ENCODE measurements at regions not wholly inside any gene's neighbourhood (a gene's known extent, or its start where the extent isn't known, plus 50 kb on each side); places are given as distances from the start of the nearest gene placed in this dataset.
A peak's percentile ranks its signal among the peaks of the same experiment; 100 is the strongest.
"Not testable (repeated sequence)": the region's sequence is repeated elsewhere in the genome, so short reads cannot be mapped to it uniquely, and the experiment has no call there.

- no peaks in the 10 kb centered on the region for H3K36me3 ChIP-seq (replicated peaks; ENCODE audit: control insufficient read depth, insufficient read depth, low read length)
- H3K27me3 ChIP-seq (ENCODE audit: control insufficient read depth, insufficient read depth, low read length) = no peaks in the 10 kb centered on the region
- DNase-seq = no peak
- no peak overlapping the region for H3K4me3 ChIP-seq (ENCODE audit: insufficient read depth, low read depth, low read length)
These were observed 81.1 kb downstream of the STMND1 start for GRCh38 chr6:17182961-17183360.

- DNase-seq = no peak
- no peaks in the 10 kb centered on the region for H3K27me3 ChIP-seq (ENCODE audit: control insufficient read depth, insufficient read depth, low read length)
- no peaks in the 10 kb centered on the region for H3K36me3 ChIP-seq (replicated peaks; ENCODE audit: control insufficient read depth, insufficient read depth, low read length)
- no peak overlapping the region for H3K4me3 ChIP-seq (ENCODE audit: insufficient read depth, low read depth, low read length)
These were observed 85.1 kb downstream of the STMND1 start for GRCh38 chr6:17186925-17187324.

GRCh38 chr6:17193106-17193775 lies 87.9 kb upstream of the RBM24 start:
- Histone ChIP-seq H3K4me3 (ENCODE audit: insufficient read depth, low read depth, low read length) (no peak overlapping the region), H3K36me3 (replicated peaks; ENCODE audit: control insufficient read depth, insufficient read depth, low read length) (no peaks in the 10 kb centered on the region), H3K27me3 (ENCODE audit: control insufficient read depth, insufficient read depth, low read length) (no peaks in the 10 kb centered on the region)
- no peak for DNase-seq

- no peak overlapping the region for H3K4me3 ChIP-seq (ENCODE audit: insufficient read depth, low read depth, low read length)
- no peaks in the 10 kb centered on the region for H3K36me3 ChIP-seq (replicated peaks; ENCODE audit: control insufficient read depth, insufficient read depth, low read length)
- peaks cover 1% of the 10 kb centered on the region; the same call in 1 of the 2 replicates for H3K27me3 ChIP-seq (ENCODE audit: control insufficient read depth, insufficient read depth, low read length)
- DNase-seq = no peak
These were observed 83.6 kb upstream of the RBM24 start for GRCh38 chr6:17197607-17198006.

- peak; percentile 88 for DNase-seq
- Histone ChIP-seq H3K27me3 (ENCODE audit: control insufficient read depth, insufficient read depth, low read length) (peaks cover 1% of the 10 kb centered on the region), H3K4me3 (ENCODE audit: insufficient read depth, low read depth, low read length) (peak overlapping the region; percentile 25; the same call in 1 of the 2 replicates), H3K36me3 (replicated peaks; ENCODE audit: control insufficient read depth, insufficient read depth, low read length) (no peaks in the 10 kb centered on the region)
These were observed 80.8 kb upstream of the RBM24 start for GRCh38 chr6:17200395-17200794.

- DNase-seq = no peak
- Histone ChIP-seq H3K36me3 (replicated peaks; ENCODE audit: control insufficient read depth, insufficient read depth, low read length) (no peaks in the 10 kb centered on the region), H3K4me3 (ENCODE audit: insufficient read depth, low read depth, low read length) (no peak overlapping the region)
These were observed 78.6 kb upstream of the RBM24 start for GRCh38 chr6:17202526-17202925.

GRCh38 chr6:17204533-17204932 lies 76.6 kb upstream of the RBM24 start:
- H3K36me3 ChIP-seq (replicated peaks; ENCODE audit: control insufficient read depth, insufficient read depth, low read length) = no peaks in the 10 kb centered on the region
- H3K27me3 ChIP-seq (ENCODE audit: control insufficient read depth, insufficient read depth, low read length) = peaks cover 1% of the 10 kb centered on the region
- no peak for DNase-seq
- no peak overlapping the region for H3K4me3 ChIP-seq (ENCODE audit: insufficient read depth, low read depth, low read length)

More at GRCh38 chr6:17202526-17202925, 78.6 kb upstream of the RBM24 start:
- peaks cover 1% of the 10 kb centered on the region for H3K27me3 ChIP-seq (ENCODE audit: control insufficient read depth, insufficient read depth, low read length)

- Histone ChIP-seq H3K36me3 (replicated peaks; ENCODE audit: control insufficient read depth, insufficient read depth, low read length) (no peaks in the 10 kb centered on the region), H3K27me3 (ENCODE audit: control insufficient read depth, insufficient read depth, low read length) (no peaks in the 10 kb centered on the region; the same call in 1 of the 2 replicates), H3K4me3 (ENCODE audit: insufficient read depth, low read depth, low read length) (no peak overlapping the region)
- no peak for DNase-seq
These were observed 74.5 kb upstream of the RBM24 start for GRCh38 chr6:17206566-17207072.

- no peak for DNase-seq
- H3K36me3 ChIP-seq (replicated peaks; ENCODE audit: control insufficient read depth, insufficient read depth, low read length) = no peaks in the 10 kb centered on the region
- no peak overlapping the region for H3K4me3 ChIP-seq (ENCODE audit: insufficient read depth, low read depth, low read length)
- no peaks in the 10 kb centered on the region; the same call in 1 of the 2 replicates for H3K27me3 ChIP-seq (ENCODE audit: control insufficient read depth, insufficient read depth, low read length)
These were observed 73.9 kb upstream of the RBM24 start for GRCh38 chr6:17207281-17207680.

- Histone ChIP-seq H3K36me3 (replicated peaks; ENCODE audit: control insufficient read depth, insufficient read depth, low read length) (no peaks in the 10 kb centered on the region), H3K4me3 (ENCODE audit: insufficient read depth, low read depth, low read length) (no peak overlapping the region), H3K27me3 (ENCODE audit: control insufficient read depth, insufficient read depth, low read length) (no peaks in the 10 kb centered on the region)
- no peak for DNase-seq
These were observed 70.5 kb upstream of the RBM24 start for GRCh38 chr6:17210683-17211082.

- H3K4me3 ChIP-seq (ENCODE audit: insufficient read depth, low read depth, low read length) = no peak overlapping the region
These were observed 70.1 kb upstream of the RBM24 start for GRCh38 chr6:17211101-17211500.

GRCh38 chr6:17212546-17213371 lies 68.4 kb upstream of the RBM24 start:
- H3K36me3 ChIP-seq (replicated peaks; ENCODE audit: control insufficient read depth, insufficient read depth, low read length) = no peaks in the 10 kb centered on the region
- H3K27me3 ChIP-seq (ENCODE audit: control insufficient read depth, insufficient read depth, low read length) = no peaks in the 10 kb centered on the region
- H3K4me3 ChIP-seq (ENCODE audit: insufficient read depth, low read depth, low read length) = no peak overlapping the region
- no peak for DNase-seq

More at GRCh38 chr6:17211101-17211500, 70.1 kb upstream of the RBM24 start:
- DNase-seq = no peak
- Histone ChIP-seq H3K36me3 (replicated peaks; ENCODE audit: control insufficient read depth, insufficient read depth, low read length) (no peaks in the 10 kb centered on the region), H3K27me3 (ENCODE audit: control insufficient read depth, insufficient read depth, low read length) (no peaks in the 10 kb centered on the region)

- Histone ChIP-seq H3K4me3 (ENCODE audit: insufficient read depth, low read depth, low read length) (no peak overlapping the region), H3K36me3 (replicated peaks; ENCODE audit: control insufficient read depth, insufficient read depth, low read length) (no peaks in the 10 kb centered on the region), H3K27me3 (ENCODE audit: control insufficient read depth, insufficient read depth, low read length) (no peaks in the 10 kb centered on the region)
- no peak for DNase-seq
These were observed 67.1 kb upstream of the RBM24 start for GRCh38 chr6:17214106-17214505.

GRCh38 chr6:17216972-17217371 lies 64.2 kb upstream of the RBM24 start:
- not testable (repeated sequence) for H3K27me3 ChIP-seq (ENCODE audit: control insufficient read depth, insufficient read depth, low read length); DNase-seq; H3K4me3 ChIP-seq (ENCODE audit: insufficient read depth, low read depth, low read length); H3K36me3 ChIP-seq (replicated peaks; ENCODE audit: control insufficient read depth, insufficient read depth, low read length)

Measured in H7 (cell line).